ENCODE measurements at regions not wholly inside any gene's neighbourhood (a gene's known extent, or its start where the extent isn't known, plus 50 kb on each side); places are given as distances from the start of the nearest gene placed in this dataset.

- no peak for TF ChIP-seq EZH2 (IDR thresholded peaks at IDR 0.05; ENCODE audit: borderline replicate concordance, low read depth, low read length, severe bottlenecking)
- TF ChIP-seq POLR2A (IDR thresholded peaks at IDR 0.05; ENCODE audit: low read depth, low read length), result no peak
These were observed 427.4 kb upstream of the PROK2 start for GRCh38 chr3:72212396-72212795.

All from endothelial cell of umbilical vein (primary cell).